GM21619 (cell line): ENCODE measurements at regions not wholly inside any gene's neighbourhood (a gene's known extent, or its start where the extent isn't known, plus 50 kb on each side); places are given as distances from the start of the nearest gene placed in this dataset.

Source experiments
- ATAC-seq: cut with Tn5 transposase; IDR thresholded peaks from one replicate; pipeline ENCODE4 v1.9.1; 2021; ENCODE audit not compliant: unreplicated experiment

DNA sequence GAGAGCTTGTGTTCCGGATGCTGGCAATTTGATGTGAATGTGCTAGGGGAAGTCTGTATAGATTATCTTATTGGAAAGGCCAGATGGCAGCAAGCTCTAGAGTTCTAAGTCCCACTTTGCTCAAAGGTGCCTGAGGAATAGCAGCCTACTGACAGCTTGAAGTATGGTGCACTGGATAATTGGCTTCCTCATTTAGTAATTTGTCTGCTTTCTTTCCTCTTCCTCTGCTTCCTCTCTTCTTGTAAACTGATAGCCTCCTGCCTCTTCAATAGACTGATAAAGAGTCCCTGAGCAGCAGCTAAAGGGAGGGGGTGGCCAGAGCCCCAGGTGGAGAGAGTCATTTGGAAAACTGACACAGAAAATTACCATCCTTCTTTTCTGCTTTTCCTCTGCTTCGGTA, 177.3 kb downstream of the FGF1 start:
- ATAC-seq = no peak

DNA sequence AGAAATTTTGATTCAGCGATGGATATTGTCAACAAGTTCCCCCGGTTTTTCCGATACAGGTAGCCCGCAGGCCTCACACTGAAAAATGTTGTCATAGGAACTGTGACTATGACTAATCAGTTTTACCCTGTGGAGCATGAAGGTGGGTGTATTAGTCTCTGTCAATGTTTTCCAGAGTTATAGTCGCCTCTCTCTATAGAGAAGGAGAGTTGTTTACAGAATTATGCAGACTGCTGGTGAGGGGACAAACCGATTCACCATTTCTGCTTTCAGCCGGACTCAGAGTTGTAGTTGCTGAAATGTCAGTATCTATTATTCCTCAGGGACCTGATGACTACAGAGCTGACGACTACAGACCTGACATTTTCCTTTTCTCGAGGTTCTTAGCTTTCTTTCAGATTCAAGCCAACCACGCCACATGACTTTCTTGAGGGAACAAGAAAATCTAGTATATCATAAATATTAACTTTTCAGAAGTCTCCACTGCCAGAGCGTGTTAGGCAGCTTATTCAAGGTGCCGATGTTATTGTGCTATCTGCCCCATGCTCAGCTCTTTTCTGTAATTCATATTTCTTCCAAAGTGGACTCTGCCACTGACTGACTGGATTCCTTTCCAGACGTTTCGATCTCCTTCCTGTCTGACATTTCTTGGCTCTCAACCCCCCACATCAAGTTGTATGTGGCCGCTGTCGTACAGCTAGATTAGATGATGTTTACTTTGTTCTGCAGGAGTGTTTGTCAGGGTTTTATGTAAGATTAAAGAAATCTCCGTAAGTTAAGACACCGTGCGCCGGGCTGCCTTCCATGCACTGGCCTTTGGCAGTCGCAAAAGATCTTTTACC, 178.1 kb downstream of the FGF1 start:
- peak; percentile 69 for ATAC-seq

DNA sequence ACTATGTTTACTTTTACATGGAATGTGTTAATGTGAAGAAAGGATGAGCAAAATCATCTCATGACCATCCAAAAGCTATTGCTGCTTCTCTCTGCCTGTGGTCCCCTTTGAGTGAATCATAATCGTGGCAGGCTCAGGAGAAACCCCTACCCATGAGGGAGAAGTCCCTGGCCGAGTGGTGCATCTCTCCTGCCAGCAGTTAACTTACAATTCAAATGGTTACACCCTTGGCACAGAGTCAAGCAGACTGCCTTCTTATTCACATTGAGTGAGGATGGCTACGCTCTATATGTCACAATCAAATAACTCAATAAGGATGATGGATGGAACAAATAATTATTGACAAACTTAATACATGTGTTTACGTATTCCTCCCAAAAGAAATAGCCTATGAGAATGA, 179.1 kb downstream of the FGF1 start:
- no peak for ATAC-seq

DNA sequence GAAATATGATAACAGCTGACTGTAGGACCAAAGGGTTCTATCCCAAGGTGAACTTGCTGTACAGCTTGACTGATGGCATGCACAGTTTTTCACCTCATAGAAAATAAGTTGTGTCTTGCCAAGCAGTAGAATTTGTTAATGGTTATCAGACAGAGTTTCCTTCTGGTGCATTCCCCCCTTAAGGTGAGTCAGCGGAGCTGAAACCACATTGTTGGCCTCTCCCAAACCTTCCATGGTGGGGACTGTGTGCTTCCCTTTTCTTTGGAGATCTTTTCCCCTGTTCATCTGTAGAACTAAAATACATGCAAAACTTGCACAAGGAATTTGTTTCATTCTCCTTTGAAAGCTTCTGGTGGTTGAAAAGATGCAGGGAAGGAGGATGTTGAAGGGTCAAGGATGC, 179.8 kb downstream of the FGF1 start:
- ATAC-seq = no peak

DNA sequence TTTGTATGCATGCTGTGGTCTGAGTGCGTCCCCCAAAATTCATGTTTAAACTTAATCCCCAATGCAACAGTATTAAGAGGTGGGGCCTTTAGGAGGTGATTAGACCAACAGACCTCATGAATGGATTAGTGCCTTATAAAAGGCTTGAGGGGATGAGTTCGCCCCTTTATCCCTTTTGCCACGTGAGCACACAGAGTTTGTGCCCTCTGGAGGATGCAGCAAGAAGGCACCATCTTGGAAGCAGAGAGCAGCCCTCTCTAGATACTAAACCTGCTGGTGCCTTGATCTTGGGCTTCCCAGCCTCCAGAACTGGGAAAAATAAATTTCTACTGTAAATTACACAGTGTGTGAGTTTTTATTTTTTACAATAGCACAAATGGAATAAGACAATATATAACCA, 177.1 kb upstream of the SPRY4 start:
- no peak for ATAC-seq

DNA sequence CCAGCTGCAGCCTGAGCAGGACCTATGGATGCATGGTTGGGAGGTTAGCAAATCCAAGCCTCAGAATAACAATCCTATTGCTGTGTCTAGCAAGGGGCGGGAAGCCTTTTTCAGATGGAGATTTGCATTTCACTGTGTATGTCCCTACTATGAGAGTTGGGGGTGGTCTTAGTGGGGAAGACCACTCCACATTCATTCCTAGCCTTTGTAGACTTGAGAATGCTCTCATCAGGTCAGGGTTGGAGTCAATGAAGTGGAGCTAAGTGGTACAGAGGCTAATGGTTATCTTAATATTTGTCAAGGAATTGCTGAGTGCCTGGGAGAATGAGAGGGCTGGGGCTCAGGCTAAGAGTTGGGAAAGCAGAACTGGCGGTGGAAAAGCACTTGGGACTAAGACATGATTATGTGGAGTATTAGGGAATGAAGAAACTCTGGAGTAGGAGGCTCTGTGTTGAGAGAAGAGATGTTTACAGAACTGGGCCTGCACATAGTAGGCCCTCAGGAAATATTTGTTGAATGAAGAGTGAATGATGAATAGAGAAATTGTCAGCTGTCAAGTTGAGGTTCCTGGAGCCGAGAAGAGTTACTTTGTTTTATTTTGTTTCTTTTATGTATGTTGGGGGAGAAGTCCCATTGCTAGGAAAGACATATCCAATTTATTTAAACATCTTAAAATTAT, 175.5 kb upstream of the SPRY4 start:
- no peak for ATAC-seq

DNA sequence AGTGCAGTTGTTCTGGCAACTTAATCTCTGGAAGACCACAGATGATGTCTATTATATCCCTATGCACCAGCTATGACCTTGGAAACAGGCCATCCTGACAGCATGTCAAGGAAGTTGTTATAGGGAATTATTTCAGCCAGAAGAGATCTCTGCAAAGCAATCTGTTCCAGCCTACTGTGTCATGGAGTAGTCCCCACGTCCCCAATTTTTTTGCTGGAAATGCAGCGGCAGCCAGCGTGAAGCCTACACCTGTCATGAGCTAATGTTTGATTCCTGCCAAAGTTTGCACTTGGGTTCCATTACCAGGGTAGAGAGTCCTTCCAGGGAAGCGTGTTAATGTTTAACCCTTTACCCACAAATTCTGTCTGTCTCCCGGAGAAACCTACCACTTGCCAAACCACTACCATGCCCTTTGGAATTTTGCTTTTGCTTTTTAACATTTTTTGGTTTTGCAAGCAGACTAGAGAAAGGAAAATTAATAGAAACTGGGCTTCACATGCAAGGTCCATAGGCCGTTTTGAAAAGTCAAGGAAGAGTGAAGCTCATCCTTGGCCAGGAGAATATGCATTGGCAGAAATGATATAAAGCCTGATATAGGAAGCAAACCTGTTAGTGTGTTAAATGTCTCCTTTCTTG, 174.9 kb upstream of the SPRY4 start:
- no peak for ATAC-seq

DNA sequence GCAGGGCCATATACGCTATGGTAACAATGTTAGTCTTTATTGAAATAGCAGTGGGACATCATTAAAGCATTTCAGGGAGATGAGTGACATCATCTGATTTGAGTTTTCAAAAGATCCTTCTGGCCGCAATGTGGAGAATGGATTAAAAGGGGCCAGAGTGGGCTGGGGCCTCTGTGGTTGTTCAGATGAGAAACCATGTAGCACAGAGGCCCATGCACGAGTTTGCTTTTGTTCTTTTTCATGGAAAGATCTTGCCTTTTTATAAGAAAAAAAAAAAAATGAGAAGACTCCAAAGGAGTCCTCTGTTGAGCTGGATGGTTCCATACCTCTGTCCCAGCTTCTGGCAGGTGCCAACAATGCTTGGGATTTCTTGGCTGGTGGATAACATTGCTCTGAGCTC, 173.5 kb upstream of the SPRY4 start:
- ATAC-seq = no peak

DNA sequence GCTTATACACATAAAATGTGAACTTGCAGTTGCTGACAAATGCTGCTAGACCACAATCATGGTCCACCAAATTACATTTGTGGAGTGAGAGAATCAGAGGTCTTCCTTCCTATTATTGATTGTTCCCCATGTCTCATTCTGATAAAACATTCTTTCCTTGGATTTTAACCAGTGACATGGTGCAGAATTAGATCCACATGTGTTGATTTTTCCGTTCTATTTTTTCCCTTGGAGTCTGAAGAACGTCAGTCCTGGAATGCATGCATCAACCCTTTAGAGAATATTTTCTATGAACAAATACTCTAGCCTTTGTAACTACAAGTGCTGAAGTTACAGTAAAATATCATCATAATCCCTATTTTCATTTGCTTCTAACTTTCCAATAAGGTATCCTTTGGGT, 170.7 kb upstream of the SPRY4 start:
- no peak for ATAC-seq

DNA sequence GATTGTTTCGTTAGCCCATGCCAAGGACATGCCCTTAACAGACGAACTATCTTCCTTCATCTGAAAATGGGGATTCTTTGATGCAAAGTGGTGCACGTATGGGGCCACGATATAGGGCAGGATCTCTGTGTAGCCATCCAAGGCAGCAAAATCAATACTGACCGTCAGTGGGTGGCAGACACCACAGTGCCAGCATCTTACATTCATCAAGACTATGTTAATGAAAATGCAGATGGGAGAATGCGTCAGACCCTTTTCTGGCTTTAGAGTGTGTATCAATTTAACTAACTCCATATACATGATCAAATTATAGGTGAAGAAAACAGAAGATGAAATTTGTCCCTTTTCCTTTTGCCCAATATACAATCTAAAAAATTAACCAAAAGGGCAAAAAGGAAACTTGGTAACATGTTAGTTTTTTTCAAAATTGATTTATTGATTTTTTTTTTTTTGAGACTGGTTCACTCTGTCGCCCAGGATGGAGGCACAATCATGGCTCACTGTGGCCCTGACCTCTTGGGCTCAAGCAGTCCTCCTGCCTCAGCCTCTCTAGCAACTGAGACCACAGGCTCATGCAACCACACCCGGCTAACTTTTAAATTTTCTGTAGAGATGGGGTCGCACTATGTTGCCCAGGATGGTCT, 169.2 kb upstream of the SPRY4 start:
- ATAC-seq = no peak

DNA sequence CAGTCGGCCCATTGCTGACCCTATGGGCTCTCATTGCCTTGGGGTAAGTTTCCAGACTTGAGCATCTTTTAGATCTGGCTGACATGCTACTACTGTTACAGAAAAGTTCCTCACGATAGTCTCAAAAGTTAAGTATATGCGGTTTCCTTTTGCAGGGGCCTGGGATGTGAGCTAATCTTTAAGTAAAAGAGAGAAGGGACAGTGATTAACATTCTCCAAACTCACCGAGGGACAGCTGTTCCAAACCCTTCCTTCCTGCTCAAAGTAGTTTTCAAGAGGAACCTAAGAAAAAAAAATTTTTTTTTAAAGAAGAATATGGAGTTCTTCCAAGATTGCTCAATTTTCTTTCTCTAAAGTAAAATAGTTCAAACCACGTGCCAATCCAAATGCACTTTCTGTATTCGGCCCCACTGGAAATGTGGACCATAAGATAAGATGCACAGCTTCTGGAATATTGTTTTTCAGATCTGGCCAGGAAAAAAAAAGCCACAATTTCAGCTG, 168.0 kb upstream of the SPRY4 start:
- ATAC-seq = no peak

DNA sequence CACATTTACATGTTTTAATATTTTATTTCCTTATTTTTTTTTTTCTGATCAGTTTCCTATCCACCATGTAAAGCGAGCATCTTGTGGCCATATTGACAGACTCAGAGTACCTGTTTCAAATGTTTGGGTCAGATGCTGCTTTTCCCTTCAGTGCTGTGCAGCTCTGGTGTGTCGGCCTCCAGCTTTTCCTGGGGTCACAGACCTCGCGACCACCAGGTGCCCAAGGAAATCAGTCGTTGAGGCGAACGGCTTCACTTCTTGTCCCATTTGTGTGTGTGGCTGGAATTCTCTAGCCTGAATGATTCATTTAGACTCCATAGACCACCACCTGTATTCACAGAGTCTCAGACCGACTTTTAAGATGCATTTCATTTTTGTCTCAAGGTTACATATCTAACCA, 166.9 kb upstream of the SPRY4 start:
- ATAC-seq = no peak

DNA sequence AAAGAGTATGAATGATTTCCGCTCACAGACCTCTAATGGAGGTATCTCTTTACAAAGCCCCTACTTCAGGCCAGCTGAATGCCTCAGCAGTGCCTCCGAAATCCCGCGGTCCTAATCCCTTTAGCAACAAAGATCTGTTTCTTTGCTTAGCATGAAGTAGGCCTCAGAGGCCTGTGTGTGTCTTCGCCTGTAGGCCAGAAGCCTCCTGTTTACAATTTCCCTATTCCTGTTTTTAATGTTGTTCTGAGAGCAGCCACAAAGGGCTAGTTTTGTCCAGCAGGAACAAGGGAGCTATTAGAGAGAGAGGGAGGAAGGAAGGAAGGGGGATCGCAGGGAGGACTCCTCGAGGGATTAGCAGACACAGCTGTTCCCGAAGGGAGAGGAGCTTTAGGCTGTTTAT, 166.4 kb upstream of the SPRY4 start:
- no peak for ATAC-seq

DNA sequence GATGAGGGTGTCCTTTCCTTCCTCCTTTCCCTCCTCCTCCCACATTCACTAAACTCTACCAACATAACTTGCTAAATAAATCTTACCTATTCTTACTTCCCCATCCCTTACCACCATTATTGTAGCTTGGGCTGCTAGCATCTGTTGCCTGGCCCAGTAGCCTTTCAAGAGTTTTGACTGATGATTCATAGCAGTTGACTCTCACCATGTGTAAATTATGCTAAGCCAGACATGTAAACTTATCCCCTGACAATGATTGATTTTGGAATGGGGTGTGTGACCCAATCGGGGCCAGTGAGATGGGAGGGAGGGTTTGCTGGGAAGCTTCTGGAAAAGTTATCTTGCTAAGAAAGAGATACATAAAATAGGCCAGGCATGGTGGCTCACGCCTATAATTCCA, 161.8 kb upstream of the SPRY4 start:
- ATAC-seq = no peak

DNA sequence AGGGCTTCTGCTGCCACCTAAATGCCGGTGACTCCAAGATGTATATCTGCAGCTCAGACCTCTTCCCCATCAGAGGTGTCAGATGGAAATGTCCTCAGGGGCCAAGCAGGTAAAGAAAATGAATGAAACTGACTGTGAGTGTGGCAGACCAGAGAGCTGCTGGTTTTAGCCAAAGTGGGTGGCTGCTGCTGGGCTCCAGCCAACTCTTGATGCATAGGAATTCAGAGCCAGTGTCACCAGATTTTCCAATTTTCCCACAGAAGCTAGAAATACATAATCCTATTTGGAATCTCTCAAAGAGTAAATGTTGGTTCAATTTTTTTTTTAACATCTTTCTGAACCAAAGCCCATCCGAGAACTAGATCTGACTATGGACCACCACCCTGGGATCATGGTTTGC, 161.2 kb upstream of the SPRY4 start:
- no peak for ATAC-seq

DNA sequence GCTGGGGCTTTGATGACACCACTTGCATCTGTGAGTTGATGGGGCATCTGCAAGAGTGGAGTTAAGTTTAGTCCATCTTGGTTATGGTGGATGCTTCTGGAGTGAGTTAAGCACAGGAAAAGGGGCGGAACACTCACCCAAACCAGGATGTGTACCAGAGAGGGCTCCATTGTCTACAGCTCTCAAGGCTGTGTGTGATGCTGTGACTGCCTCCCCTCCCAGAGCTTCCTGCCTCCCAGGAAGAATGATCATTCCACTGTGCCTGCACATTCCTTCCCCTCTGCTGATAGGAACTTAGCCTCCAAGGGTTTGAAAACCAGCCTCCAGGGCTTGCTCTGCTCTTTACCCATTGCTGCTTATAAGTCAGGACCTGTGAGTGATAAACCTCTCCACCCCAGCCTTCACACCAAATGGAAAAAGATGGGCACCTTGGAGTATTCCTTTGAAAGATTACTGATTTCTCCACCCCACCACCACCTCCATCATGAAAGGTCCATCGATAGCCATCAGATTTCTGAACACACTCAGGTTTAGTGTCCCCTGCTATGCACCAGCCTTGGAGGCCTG, 160.1 kb upstream of the SPRY4 start:
- ATAC-seq = no peak

DNA sequence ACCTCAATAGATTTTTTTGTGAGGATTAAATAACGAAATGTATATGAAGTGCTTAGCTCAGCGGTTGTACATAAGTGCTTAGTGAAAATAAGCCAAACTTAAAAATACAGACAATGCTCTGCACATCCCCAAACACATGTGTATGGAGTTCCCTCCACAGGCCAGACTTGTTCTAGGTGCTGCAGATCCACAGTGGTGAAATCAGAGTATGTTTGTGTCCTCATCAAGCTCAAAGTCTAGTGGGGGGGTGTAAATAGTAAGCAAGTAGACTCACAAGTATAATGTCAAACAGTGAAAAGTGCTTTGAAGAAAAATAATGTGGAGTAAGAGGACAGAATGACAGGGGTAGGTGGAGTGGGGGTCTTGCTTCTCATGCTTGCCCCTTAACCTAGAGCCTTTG, 157.4 kb upstream of the SPRY4 start:
- no peak for ATAC-seq

DNA sequence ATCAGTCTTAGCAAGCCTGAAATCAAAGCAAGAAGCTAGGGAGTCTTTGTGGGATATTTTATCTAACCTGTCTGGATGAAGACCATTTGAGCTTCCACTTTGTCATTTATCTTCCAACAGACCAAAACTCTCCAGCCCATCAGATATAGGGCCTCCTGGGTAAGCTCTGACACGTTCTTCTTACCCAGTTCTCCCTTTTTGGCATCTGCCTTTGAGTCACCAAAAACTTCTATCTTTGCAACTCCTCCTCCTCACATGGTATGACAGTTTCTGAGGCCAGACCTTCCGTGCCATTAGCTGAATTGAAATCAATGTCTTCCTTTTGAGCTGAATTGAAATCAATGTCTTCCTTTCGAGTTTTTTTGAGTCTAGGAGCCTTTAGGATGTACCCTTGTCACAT, 156.6 kb upstream of the SPRY4 start:
- no peak for ATAC-seq

DNA sequence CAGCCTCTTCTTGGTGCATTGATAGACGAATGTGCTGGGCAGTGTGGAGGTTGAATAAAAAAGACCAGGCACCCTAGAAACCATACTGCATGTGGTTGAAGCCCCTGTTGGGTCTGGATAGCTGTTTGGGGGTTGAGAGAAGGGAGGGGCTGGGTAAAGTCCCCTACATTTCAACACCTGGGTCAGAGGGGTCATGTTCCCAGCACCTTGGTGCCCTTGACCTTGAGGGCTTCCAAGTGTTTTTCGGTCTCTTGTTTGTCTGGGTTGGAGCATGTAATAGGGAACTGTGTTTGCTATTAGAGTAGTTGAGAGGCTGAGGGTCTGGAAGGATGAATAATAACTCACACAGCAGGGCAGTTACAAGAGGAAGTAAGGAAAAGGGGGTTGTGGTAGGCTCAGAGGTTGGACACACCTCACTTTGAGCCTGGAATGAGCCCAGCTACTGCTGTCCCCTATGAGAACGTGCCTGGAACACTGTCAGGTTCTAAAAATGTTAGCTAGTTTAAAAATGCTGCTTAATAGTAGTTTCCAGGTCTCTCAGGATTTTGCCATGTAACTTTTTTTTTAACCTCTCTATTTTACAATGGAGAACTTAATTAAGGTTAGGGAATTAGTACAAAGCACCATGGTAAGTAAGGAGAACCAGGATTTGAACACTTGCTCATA, 155.2 kb upstream of the SPRY4 start:
- no peak for ATAC-seq

DNA sequence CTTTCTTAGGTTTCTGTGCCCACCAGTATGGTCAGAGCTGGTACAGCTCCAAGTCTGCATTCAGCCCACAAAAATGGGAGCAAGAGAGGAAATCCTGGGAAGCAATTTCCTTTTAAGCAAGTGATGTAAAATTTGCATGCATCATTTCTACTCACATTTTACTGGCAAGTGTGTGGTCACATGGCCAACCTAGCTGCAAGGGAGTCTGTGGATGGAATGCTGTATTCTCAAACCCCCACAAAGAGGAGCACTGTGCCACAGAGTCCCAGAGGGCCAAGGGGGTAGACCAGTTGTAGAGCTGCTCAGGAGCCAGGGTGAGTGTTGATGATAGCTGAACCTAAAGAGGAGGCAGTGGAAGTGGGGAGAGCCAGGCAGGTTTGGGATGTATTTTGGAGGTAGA, 154.3 kb upstream of the SPRY4 start:
- ATAC-seq = no peak

DNA sequence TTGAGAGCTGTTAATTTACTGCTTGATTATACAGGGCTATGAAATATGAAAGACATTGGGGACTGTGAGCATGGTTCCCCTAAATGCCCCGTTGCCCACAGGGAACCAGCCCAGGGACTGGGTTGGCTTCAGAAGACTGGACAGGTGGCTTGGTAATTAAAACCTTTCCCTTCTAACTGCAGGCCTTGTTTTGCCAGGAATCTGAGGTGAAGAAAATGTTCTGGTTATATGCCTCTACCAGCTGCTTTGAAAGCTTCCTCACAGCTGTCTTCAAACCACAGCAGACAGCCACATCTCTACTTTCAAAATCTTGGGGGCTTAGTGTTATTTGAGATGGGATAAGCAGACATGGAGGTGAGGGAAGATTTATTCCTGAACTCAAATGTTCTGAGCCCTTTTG, 153.3 kb upstream of the SPRY4 start:
- ATAC-seq = no peak
